Smooth muscle cell (in vitro differentiated cells): ENCODE measurements at regions not wholly inside any gene's neighbourhood (a gene's known extent, or its start where the extent isn't known, plus 50 kb on each side); places are given as distances from the start of the nearest gene placed in this dataset.

Source experiments
- DNase-seq: peaks from one replicate; lab custom pipeline; 2025; ENCODE audit not compliant: unreplicated experiment; lab: John Stamatoyannopoulos, UW
- H2AFZ ChIP-seq: fragments of 200-600 bp; sonication (generic); 2 replicates; pipeline ENCODE4 v1.6.0; 2016; ENCODE audit warnings: antibody characterized with exemption, low read depth, mild to moderate bottlenecking
- H3F3A ChIP-seq: fragments of 200-600 bp; sonication (generic); 2 replicates; pipeline ENCODE4 v1.6.0; 2017; ENCODE audit warnings: antibody characterized with exemption, low read depth
- H3K27ac ChIP-seq: fragments of 200-600 bp; sonication (generic); 2 replicates; pipeline ENCODE4 v1.5.1; 2016; ENCODE audit warnings: low read depth, mild to moderate bottlenecking
- H3K27me3 ChIP-seq: fragments of 200-600 bp; sonication (generic); 2 replicates; pipeline ENCODE4 v1.6.1; 2016; ENCODE audit warnings: low read depth, mild to moderate bottlenecking
- H3K36me3 ChIP-seq: fragments of 200-600 bp; sonication (generic); 2 replicates; pipeline ENCODE4 v1.5.1; 2016; ENCODE audit warnings: low read depth
- H3K4me1 ChIP-seq: fragments of 200-600 bp; sonication (generic); 2 replicates; pipeline ENCODE4 v1.5.1; 2016; ENCODE audit warnings: low read depth
- H3K4me2 ChIP-seq: fragments of 200-600 bp; sonication (generic); 2 replicates; pipeline ENCODE4 v1.6.0; 2016; ENCODE audit warnings: mild to moderate bottlenecking
- H3K4me3 ChIP-seq: fragments of 200-600 bp; sonication (generic); 2 replicates; pipeline ENCODE4 v1.5.1; 2016; ENCODE audit warnings: mild to moderate bottlenecking
- H3K79me2 ChIP-seq: fragments of 200-600 bp; sonication (generic); 2 replicates; pipeline ENCODE4 v1.6.0; 2016; ENCODE audit warnings: low read depth, mild to moderate bottlenecking
- H3K9ac ChIP-seq: fragments of 200-600 bp; sonication (generic); 2 replicates; pipeline ENCODE4 v1.6.0; 2016; ENCODE audit warnings: low read depth
- H3K9me3 ChIP-seq: fragments of 200-600 bp; sonication (generic); replicated peaks from 2 replicates; pipeline ENCODE4 v1.5.1; 2016; ENCODE audit warnings: low read depth
- H4K20me1 ChIP-seq: fragments of 200-600 bp; sonication (generic); 2 replicates; pipeline ENCODE4 v1.6.0; 2016; ENCODE audit warnings: low read depth
- WGBS: methylation state at CpG from one replicate; pipeline ENCODE4 v1.1.7; 2016; ENCODE audit warnings: low lambda C conversion rate; 5-methylcytosine and 5-hydroxymethylcytosine counted together
- TF ChIP-seq, protein P1 (sequence below): fragments of 200-600 bp; sonication (generic); IDR thresholded peaks from 2 replicates; pipeline ENCODE4 v1.5.1; 2017; ENCODE audit warnings: borderline replicate concordance, mild to moderate bottlenecking, antibody characterized with exemption; ENCODE audit not compliant: insufficient read depth, poor library complexity, severe bottlenecking

DNA sequence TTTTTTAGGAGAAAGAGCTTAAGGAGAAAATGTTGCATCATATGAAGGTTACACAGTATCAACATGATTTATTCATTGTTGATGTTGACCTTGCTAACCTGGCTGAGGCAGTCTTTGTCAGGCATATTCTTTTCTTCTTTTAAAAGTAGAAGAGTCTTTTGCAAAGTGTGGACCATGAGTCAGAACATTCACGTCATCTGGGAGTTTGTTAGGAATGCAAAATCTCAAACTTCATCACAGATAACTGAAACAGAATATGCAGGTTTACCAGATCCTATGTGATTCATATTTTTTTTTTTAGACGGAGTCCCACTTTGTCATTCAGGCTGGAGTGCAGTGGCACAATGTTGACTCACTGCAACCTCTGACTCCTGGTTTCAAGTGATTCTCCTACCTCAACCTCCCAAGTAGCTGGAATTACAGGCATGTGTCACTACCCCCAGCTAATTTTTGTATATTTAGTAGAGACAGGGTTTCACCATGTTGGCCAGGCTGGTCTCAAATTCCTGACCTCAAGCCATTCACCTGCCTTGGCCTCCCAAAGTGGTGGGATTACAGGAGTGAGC lies 530.4 kb upstream of the BTBD3 start:
- Histone ChIP-seq H3K36me3 (no peaks in the 10 kb centered on the region), H3K9me3 (no peaks in the 10 kb centered on the region), H3K4me3 (no peak overlapping the region), H3K27me3 (no peaks in the 10 kb centered on the region), H3K79me2 (no peaks in the 10 kb centered on the region), H3K4me2 (peak overlapping the region; percentile 17), H3K27ac (peak overlapping the region; percentile 86), H4K20me1 (no peaks in the 10 kb centered on the region), H2AFZ (no peak overlapping the region), H3F3A (peaks cover 5% of the 10 kb centered on the region), H3K4me1 (no peaks in the 10 kb centered on the region), H3K9ac (peak overlapping the region; percentile 39)
- DNase-seq = no peak
- TF ChIP-seq, protein P1, sequence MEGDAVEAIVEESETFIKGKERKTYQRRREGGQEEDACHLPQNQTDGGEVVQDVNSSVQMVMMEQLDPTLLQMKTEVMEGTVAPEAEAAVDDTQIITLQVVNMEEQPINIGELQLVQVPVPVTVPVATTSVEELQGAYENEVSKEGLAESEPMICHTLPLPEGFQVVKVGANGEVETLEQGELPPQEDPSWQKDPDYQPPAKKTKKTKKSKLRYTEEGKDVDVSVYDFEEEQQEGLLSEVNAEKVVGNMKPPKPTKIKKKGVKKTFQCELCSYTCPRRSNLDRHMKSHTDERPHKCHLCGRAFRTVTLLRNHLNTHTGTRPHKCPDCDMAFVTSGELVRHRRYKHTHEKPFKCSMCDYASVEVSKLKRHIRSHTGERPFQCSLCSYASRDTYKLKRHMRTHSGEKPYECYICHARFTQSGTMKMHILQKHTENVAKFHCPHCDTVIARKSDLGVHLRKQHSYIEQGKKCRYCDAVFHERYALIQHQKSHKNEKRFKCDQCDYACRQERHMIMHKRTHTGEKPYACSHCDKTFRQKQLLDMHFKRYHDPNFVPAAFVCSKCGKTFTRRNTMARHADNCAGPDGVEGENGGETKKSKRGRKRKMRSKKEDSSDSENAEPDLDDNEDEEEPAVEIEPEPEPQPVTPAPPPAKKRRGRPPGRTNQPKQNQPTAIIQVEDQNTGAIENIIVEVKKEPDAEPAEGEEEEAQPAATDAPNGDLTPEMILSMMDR = no peak
- WGBS = 18% methylated on average over 2 of the region's 2 CpGs

DNA sequence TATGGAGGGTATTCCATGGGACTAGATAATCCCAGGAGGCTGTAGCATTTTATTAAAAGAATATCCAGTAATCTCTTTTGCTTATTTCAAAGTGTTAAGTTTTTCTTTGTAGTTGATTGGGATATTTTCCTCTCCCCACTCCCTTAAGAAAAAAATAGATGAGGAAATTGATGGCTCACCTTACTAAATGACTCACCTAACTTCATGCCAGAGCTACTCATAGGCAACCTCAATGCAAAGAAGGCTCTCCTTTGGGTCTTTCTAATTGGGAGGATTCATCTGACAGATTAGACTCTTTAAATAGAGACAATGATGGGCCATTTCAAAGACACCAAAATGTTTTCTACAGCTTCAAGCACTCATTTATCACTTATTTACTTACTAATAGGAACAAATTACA lies 528.5 kb upstream of the BTBD3 start:
- no peak overlapping the region for H2AFZ ChIP-seq
- no peaks in the 10 kb centered on the region for H3K36me3 ChIP-seq
- peak overlapping the region; percentile 68 for H3K27ac ChIP-seq
- no peaks in the 10 kb centered on the region for H3K9me3 ChIP-seq
- no peaks in the 10 kb centered on the region for H3K79me2 ChIP-seq
- no peaks in the 10 kb centered on the region for H4K20me1 ChIP-seq
- no peaks in the 10 kb centered on the region for H3K4me1 ChIP-seq
- no peak overlapping the region for H3K4me3 ChIP-seq
- H3K9ac ChIP-seq = no peak overlapping the region
- DNase-seq = no peak
- no peaks in the 10 kb centered on the region for H3K27me3 ChIP-seq
- TF ChIP-seq, protein P1 = no peak
- no peak overlapping the region for H3K4me2 ChIP-seq
- H3F3A ChIP-seq = peaks cover 5% of the 10 kb centered on the region

DNA sequence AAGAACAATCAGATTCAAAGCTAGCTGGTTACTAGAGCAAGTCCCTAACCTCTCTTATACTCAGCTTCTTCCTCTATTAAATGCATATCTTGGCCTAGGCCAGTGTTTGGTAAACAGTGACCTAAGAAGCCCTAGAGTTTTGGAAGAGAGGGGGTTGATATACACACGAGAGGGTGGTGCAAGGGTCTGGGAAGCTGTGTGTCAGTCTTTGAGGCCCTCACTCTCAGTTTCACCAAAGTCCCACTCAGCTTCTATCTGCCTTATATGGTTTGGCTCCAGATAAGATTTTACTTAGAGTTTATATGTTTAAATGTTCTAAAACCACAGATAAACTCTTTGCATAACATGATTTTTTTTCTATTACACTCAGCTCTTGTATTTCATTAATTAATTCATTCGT lies 526.1 kb upstream of the BTBD3 start:
- no peaks in the 10 kb centered on the region for H3K36me3 ChIP-seq
- no peaks in the 10 kb centered on the region for H3K79me2 ChIP-seq
- H3K27ac ChIP-seq = no peak overlapping the region
- TF ChIP-seq, protein P1 = no peak
- DNase-seq = no peak
- H2AFZ ChIP-seq = peak overlapping the region; percentile 61
- no peaks in the 10 kb centered on the region for H3K9me3 ChIP-seq
- no peak overlapping the region for H3K4me2 ChIP-seq
- no peaks in the 10 kb centered on the region for H4K20me1 ChIP-seq
- H3K9ac ChIP-seq = no peak overlapping the region
- H3K4me1 ChIP-seq = no peaks in the 10 kb centered on the region
- no peaks in the 10 kb centered on the region for H3K27me3 ChIP-seq
- no peak overlapping the region for H3K4me3 ChIP-seq
- whole genome bisulfite sequencing = 49% methylated on average over 2 of the region's 2 CpGs
- peaks cover 5% of the 10 kb centered on the region for H3F3A ChIP-seq

DNA sequence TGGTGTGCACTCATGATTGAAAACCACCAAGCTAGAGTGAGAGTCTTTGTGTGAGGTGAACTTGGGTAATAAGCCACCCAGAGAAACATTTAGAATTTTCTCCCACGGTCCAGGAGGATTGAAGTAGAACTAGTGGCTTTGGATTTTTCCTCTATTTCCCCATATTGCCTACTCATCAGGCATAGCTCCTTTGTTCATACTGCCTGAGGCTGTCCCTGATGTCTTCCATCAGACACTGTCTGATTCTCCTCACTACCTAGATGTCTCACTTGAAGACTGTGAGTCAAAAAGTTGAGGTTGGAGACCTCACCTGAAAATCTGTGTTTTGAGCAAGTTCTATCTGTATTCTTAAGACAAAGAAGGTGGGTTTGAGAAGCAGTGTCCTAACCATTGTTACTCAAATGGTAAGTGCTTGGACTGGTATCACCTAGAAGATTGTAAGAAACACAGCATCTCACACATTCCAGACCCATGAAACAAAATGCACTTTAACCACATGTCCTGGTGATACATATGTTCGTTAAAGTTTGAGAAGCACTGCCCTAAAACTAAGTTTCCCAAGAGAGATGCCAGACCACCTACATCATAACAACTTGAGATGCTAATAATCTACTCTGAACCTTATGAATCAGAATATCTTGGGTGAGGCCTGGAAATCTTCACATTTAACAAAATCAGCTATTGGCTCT lies 523.4 kb upstream of the BTBD3 start:
- Histone ChIP-seq H3K9ac (peak overlapping the region; percentile 48), H3K4me1 (no peaks in the 10 kb centered on the region), H2AFZ (no peak overlapping the region), H3K9me3 (no peaks in the 10 kb centered on the region), H3K27me3 (no peaks in the 10 kb centered on the region), H4K20me1 (no peaks in the 10 kb centered on the region), H3K27ac (peak overlapping the region; percentile 62), H3K4me3 (no peak overlapping the region), H3K36me3 (no peaks in the 10 kb centered on the region), H3K4me2 (no peak overlapping the region), H3K79me2 (no peaks in the 10 kb centered on the region), H3F3A (no peaks in the 10 kb centered on the region)
- TF ChIP-seq, protein P1 = no peak
- no peak for DNase-seq
- 52% methylated on average over 2 of the region's 2 CpGs for WGBS
